Muscle of leg (tissue), 3 donors: ENCODE measurements at regions not wholly inside any gene's neighbourhood (a gene's known extent, or its start where the extent isn't known, plus 50 kb on each side); places are given as distances from the start of the nearest gene placed in this dataset.
A peak's percentile ranks its signal among the peaks of the same experiment; 100 is the strongest.

Experiments used
- DNase-seq: peaks from one replicate; pipeline ENCODE4 v3.0.0; 2013
- H3K27ac ChIP-seq: one replicate; pipeline ENCODE4 v1.5.1; 2013; ENCODE audit warnings: mild to moderate bottlenecking, low read length, control low read depth
- H3K27me3 ChIP-seq: one replicate; pipeline ENCODE4 v1.6.1; 2013; ENCODE audit warnings: low read length; ENCODE audit not compliant: control insufficient read depth, insufficient read depth
- H3K36me3 ChIP-seq: one replicate; pipeline ENCODE4 v1.6.1; 2013; ENCODE audit warnings: low read length; ENCODE audit not compliant: control insufficient read depth, insufficient read depth
- H3K4me1 ChIP-seq: one replicate; pipeline ENCODE4 v1.6.1; 2013; ENCODE audit warnings: low read length; ENCODE audit not compliant: control insufficient read depth, insufficient read depth
- H3K4me3 ChIP-seq: one replicate; pipeline ENCODE4 v1.5.1; 2013; ENCODE audit warnings: low read length, control low read depth
- H3K9me3 ChIP-seq: replicated peaks from 2 replicates; pipeline ENCODE4 v1.6.1; 2013; ENCODE audit warnings: low read depth, low read length; ENCODE audit not compliant: control insufficient read depth
- WGBS: methylation state at CpG from one replicate; pipeline ENCODE4 v1.1.5; 2013; ENCODE audit warnings: missing lambda C conversion rate; ENCODE audit not compliant: insufficient coverage; 5-methylcytosine and 5-hydroxymethylcytosine counted together

- no peaks in the 10 kb centered on the region for H3K4me1 ChIP-seq
- WGBS = no CpG with 5 or more reads among the region's 1 CpG
Measured at GRCh38 chr7:34307540-34307939, 350.5 kb upstream of the NPSR1 start.

GRCh38 chr7:34308595-34308994 is 349.4 kb upstream of the NPSR1 start:
- no peak for DNase-seq
- no peaks in the 10 kb centered on the region for H3K27me3 ChIP-seq
- H3K4me1 ChIP-seq = no peaks in the 10 kb centered on the region
- WGBS = 91% methylated on average over 3 of the region's 8 CpGs
- no peak overlapping the region for H3K4me3 ChIP-seq
- no peak overlapping the region for H3K27ac ChIP-seq
- no peaks in the 10 kb centered on the region for H3K36me3 ChIP-seq
- H3K9me3 ChIP-seq = peaks cover 2% of the 10 kb centered on the region

More at GRCh38 chr7:34307540-34307939, 350.5 kb upstream of the NPSR1 start:
- Histone ChIP-seq H3K27ac (no peak overlapping the region), H3K27me3 (no peaks in the 10 kb centered on the region), H3K9me3 (peaks cover 2% of the 10 kb centered on the region), H3K36me3 (no peaks in the 10 kb centered on the region), H3K4me3 (no peak overlapping the region)
- no peak for DNase-seq

- WGBS = 98% methylated on average over 6 of the region's 12 CpGs
- Histone ChIP-seq H3K36me3 (no peaks in the 10 kb centered on the region), H3K9me3 (peaks cover 2% of the 10 kb centered on the region), H3K4me3 (no peak overlapping the region), H3K4me1 (no peaks in the 10 kb centered on the region), H3K27ac (no peak overlapping the region), H3K27me3 (no peaks in the 10 kb centered on the region)
- no peak for DNase-seq
Measured at GRCh38 chr7:34309116-34309515, 348.9 kb upstream of the NPSR1 start.

GRCh38 chr7:34309584-34309983 is 348.4 kb upstream of the NPSR1 start:
- WGBS = 99% methylated on average over 11 of the region's 19 CpGs
- DNase-seq = no peak
- no peaks in the 10 kb centered on the region for H3K4me1 ChIP-seq
- H3K36me3 ChIP-seq = no peaks in the 10 kb centered on the region
- H3K4me3 ChIP-seq = no peak overlapping the region
- no peak overlapping the region for H3K27ac ChIP-seq
- H3K27me3 ChIP-seq = no peaks in the 10 kb centered on the region
- H3K9me3 ChIP-seq = peaks cover 2% of the 10 kb centered on the region

GRCh38 chr7:34311591-34311990 is 346.4 kb upstream of the NPSR1 start:
- H3K27me3 ChIP-seq = no peaks in the 10 kb centered on the region
- peaks cover 2% of the 10 kb centered on the region for H3K9me3 ChIP-seq
- H3K27ac ChIP-seq = no peak overlapping the region
- no peak overlapping the region for H3K4me3 ChIP-seq
- no peak for DNase-seq
- WGBS = 80% methylated on average over 1 of the region's 3 CpGs
- H3K36me3 ChIP-seq = no peaks in the 10 kb centered on the region
- H3K4me1 ChIP-seq = no peaks in the 10 kb centered on the region

GRCh38 chr7:34312624-34313023 is 345.4 kb upstream of the NPSR1 start:
- H3K4me1 ChIP-seq = no peaks in the 10 kb centered on the region
- no CpG with 5 or more reads among the region's 3 CpGs for WGBS
- H3K36me3 ChIP-seq = no peaks in the 10 kb centered on the region
- H3K4me3 ChIP-seq = no peak overlapping the region
- H3K27me3 ChIP-seq = no peaks in the 10 kb centered on the region
- peaks cover 2% of the 10 kb centered on the region for H3K9me3 ChIP-seq
- H3K27ac ChIP-seq = no peak overlapping the region
- DNase-seq = no peak

- no CpG with 5 or more reads among the region's 2 CpGs for WGBS
- H3K9me3 ChIP-seq = peaks cover 2% of the 10 kb centered on the region
- no peaks in the 10 kb centered on the region for H3K36me3 ChIP-seq
- no peak for DNase-seq
- no peak overlapping the region for H3K4me3 ChIP-seq
- H3K27ac ChIP-seq = no peak overlapping the region
- no peaks in the 10 kb centered on the region for H3K4me1 ChIP-seq
- H3K27me3 ChIP-seq = no peaks in the 10 kb centered on the region
Measured at GRCh38 chr7:34313289-34313688, 344.7 kb upstream of the NPSR1 start.

- H3K9me3 ChIP-seq = peaks cover 2% of the 10 kb centered on the region
- H3K4me1 ChIP-seq = no peaks in the 10 kb centered on the region
- H3K4me3 ChIP-seq = no peak overlapping the region
- no peak overlapping the region for H3K27ac ChIP-seq
- DNase-seq = peak; percentile 18
- no peaks in the 10 kb centered on the region for H3K27me3 ChIP-seq
- no peaks in the 10 kb centered on the region for H3K36me3 ChIP-seq
Measured at GRCh38 chr7:34315032-34315431, 343.0 kb upstream of the NPSR1 start.

- Histone ChIP-seq H3K9me3 (peaks cover 2% of the 10 kb centered on the region), H3K27ac (no peak overlapping the region), H3K27me3 (peaks cover 2% of the 10 kb centered on the region), H3K36me3 (no peaks in the 10 kb centered on the region), H3K4me1 (peaks cover 3% of the 10 kb centered on the region), H3K4me3 (no peak overlapping the region)
- WGBS = no CpG with 5 or more reads among the region's 1 CpG
- DNase-seq = no peak
Measured at GRCh38 chr7:34317039-34317438, 341.0 kb upstream of the NPSR1 start.

- WGBS = 72% methylated on average over 4 of the region's 6 CpGs
- Histone ChIP-seq H3K27ac (no peak overlapping the region), H3K36me3 (no peaks in the 10 kb centered on the region), H3K9me3 (no peaks in the 10 kb centered on the region), H3K4me1 (peaks cover 3% of the 10 kb centered on the region), H3K27me3 (peaks cover 2% of the 10 kb centered on the region), H3K4me3 (no peak overlapping the region)
- DNase-seq = no peak
Measured at GRCh38 chr7:34320412-34320811, 337.6 kb upstream of the NPSR1 start.

- H3K36me3 ChIP-seq = no peaks in the 10 kb centered on the region
Measured at GRCh38 chr7:34320926-34321661, 336.9 kb upstream of the NPSR1 start.

More at GRCh38 chr7:34320926-34321661, 336.9 kb upstream of the NPSR1 start:
- H3K4me1 ChIP-seq = peaks cover 3% of the 10 kb centered on the region
- H3K9me3 ChIP-seq = no peaks in the 10 kb centered on the region
- peaks cover 2% of the 10 kb centered on the region for H3K27me3 ChIP-seq
- WGBS = 25% methylated on average over 12 of the region's 27 CpGs
- no peak overlapping the region for H3K27ac ChIP-seq
- DNase-seq = peak; percentile 74
- H3K4me3 ChIP-seq = no peak overlapping the region
